SK-MEL-5 (cell line): ENCODE measurements at regions not wholly inside any gene's neighbourhood (a gene's known extent, or its start where the extent isn't known, plus 50 kb on each side); places are given as distances from the start of the nearest gene placed in this dataset.
"Not testable (repeated sequence)": the region's sequence is repeated elsewhere in the genome, so short reads cannot be mapped to it uniquely, and the experiment has no call there.

Experiments
- DNase-seq: peaks from one replicate; pipeline ENCODE4 v3.0.0-alpha.2; 2016; ENCODE audit warnings: low read depth, low spot score
- in situ Hi-C: cut with HindIII; loops from 2 replicates; pipeline ENCODE4 v1.10.0; 2016; ENCODE audit warnings: low sequenced_read_pairs, high pct_unique_total_duplicates, low pct_unique_long_range_greater_than_20kb

GRCh38 chr3:70726961-70727360 lies 414.5 kb upstream of the MDFIC2 start:
- in situ Hi-C loops: no loop called here
- peak; percentile 9 for DNase-seq

- in situ Hi-C loops: no loop called here
- DNase-seq: no peak
Measured at GRCh38 chr3:70726096-70726938, 413.9 kb upstream of the MDFIC2 start.

- in situ Hi-C loops: no loop called here
Measured at GRCh38 chr3:70722018-70722417, 409.6 kb upstream of the MDFIC2 start.

DNA sequence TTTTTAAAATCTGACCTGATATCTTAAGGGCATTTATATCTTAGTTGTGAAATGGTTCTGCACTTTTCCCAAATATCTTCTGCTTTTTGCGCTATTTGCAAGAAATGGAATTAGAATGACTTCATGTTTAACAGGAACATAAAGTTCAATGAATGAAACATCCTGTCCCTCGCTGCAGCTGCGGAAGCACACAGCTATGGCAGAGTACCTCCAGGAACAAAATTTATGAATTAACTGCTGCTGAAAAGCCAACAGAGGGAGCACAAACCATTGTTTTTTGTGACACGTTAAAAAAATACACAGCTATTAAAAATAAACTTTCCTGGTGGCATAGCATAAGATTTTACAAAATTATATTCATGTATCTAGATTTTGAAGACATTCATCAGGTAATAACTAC lies 404.4 kb upstream of the MDFIC2 start:
- peak; percentile 55 for DNase-seq
- in situ Hi-C loops: no loop called here

More at GRCh38 chr3:70722018-70722417, 409.6 kb upstream of the MDFIC2 start:
- no peak for DNase-seq

GRCh38 chr3:70712449-70713082 lies 400.1 kb upstream of the MDFIC2 start:
- in situ Hi-C loops: no loop called here
- DNase-seq: no peak

DNA sequence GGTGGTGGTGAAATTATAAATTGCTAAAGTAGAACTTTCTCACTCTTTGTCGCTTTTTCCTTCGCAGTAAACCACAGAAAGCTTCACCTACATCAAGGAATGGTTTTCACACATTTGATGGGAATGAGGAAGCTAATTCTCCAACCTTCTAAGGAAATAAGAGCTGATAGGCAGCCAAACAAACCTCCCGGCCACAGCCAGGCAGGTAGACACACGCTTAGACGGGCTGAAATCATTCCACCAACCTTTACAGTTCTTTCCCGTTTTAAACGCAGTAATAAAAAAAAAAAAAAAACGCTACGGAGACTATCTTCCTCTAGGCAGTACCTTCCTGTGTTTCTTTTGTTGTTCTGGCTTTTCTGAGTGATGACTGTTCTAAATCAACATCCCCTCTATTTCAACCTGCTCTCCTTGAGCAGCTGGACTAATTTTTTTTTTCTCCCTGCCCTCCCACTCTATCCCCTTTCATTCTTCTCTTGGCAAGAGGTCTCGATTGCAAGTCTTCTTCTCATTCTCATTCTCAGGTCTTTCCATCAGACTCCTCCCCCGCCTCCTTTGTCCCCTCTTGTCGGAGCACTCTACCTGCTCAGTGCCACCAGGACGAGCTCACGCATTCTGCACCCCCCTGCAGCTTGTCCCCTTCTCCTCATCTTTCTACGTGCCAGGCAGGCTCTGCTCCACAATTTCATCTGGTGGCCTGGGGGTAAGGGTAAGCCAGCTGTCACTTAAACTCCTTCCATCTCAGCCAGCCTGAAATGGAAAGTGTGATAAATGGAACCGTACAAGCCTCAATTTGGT lies 391.1 kb upstream of the MDFIC2 start:
- in situ Hi-C loops: no loop called here
- no peak for DNase-seq

GRCh38 chr3:70702132-70702531 lies 389.7 kb upstream of the MDFIC2 start:
- in situ Hi-C loops: no loop called here

GRCh38 chr3:70684701-70685100 lies 372.3 kb upstream of the MDFIC2 start:
- DNase-seq: no peak
- in situ Hi-C loops: no loop called here

More at GRCh38 chr3:70702132-70702531, 389.7 kb upstream of the MDFIC2 start:
- DNase-seq: no peak

DNA sequence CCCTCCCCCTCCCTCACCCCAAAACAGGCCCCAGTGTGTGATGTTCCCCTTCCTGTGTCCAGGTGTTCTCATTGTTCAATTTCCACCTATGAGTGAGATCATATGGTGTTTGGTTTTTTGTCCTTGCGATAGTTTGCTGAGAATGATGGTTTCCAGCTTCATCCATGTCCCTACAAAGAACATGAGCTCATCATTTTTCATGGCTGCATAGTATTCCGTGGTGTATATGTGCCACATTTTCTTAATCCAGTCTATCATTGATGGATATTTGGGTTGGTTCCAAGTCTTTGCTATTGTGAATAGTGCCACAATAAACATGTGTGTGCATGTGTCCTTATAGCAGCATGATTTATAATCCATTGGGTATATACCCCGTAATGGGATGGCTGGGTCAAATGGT lies 363.4 kb upstream of the MDFIC2 start:
- in situ Hi-C loops, DNase-seq: not testable (repeated sequence)

GRCh38 chr3:70658513-70659310 lies 346.3 kb upstream of the MDFIC2 start:
- in situ Hi-C loops: no loop called here

DNA sequence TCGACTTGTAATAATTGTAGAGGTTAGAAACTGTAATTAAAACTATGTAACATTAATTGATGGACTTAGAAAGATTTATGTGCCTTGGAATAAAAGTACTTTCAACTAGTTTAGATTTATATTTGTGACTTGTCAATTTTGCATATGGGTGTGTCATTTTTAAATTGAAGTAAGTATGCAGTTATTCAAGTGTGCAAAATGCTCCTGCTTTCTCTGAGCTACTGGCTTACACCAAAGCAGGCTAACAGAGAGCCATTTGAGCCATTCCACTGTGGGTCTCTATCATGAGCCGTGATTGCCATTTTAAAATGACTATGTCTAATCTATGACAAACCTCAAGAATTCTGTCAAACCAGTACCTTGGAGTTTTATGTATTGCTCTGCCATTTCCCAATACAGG lies 345.0 kb upstream of the MDFIC2 start:
- DNase-seq: no peak
- in situ Hi-C loops: no loop called here

More at GRCh38 chr3:70658513-70659310, 346.3 kb upstream of the MDFIC2 start:
- DNase-seq: no peak

DNA sequence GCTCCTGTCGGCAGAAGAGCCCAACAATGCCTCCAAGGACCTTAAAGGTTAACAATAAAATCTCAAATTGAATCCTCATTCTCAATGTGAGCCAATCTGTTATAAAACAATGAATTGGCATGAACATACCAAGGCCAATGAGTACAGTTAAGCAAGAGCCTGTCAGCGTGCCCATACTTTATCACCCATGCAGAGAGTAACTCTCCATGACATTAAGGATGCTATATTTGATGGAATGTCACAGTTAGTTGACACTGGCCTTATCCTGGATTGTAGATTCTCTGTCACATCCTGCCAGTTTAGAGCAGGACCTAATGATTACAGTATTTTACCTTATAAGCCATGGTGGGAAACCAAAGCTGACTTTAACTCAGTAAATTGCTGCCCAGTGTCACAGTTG lies 335.4 kb upstream of the MDFIC2 start:
- no peak for DNase-seq
- in situ Hi-C loops: no loop called here

GRCh38 chr3:70647094-70647493 lies 334.7 kb upstream of the MDFIC2 start:
- no peak for DNase-seq
- in situ Hi-C loops: no loop called here

DNA sequence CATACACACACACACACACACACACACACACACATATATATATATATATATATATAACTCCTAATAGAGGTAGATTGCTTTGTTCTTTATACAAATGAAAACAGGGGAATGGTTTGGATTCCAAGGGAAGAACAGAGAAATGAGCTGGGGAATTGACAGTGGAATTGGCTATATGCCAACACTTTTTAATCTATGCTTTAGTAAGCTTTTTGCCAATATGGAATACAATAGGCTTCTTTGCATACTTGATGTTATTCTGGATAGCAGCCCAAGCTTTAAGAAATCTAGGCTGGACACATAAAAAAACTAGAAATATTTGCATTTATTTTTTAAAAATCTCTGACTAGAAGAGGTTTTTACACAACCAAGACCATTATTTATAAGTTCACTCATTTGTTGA lies 334.2 kb upstream of the MDFIC2 start:
- in situ Hi-C loops: no loop called here
- no peak for DNase-seq

GRCh38 chr3:70640481-70640880 lies 328.0 kb upstream of the MDFIC2 start:
- in situ Hi-C loops: no loop called here
- no peak for DNase-seq

DNA sequence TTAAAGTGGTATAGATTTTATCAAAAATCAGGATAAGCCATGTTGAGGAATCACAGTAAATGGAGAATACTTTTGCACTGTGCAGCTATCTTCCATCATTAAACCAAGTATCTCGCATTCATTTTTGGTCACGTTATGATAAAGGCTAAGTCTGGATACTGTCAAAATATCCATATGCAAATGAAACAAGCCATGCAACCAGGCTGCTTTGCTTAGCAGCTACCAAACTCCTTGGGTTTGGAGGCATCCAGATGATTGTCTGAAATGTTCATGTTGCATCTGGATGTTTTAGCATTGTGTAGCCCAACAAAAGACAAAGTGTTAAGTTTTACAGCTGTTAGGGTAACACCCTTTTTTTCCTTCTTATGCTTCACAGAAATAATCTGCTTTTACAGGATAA lies 322.9 kb upstream of the MDFIC2 start:
- no peak for DNase-seq
- in situ Hi-C loops: no loop called here

GRCh38 chr3:70631716-70632307 lies 319.4 kb upstream of the MDFIC2 start:
- in situ Hi-C loops: no loop called here
- peak; percentile 2 for DNase-seq
